HTR-8/SVneo (cell line): ENCODE measurements at regions not wholly inside any gene's neighbourhood (a gene's known extent, or its start where the extent isn't known, plus 50 kb on each side); places are given as distances from the start of the nearest gene placed in this dataset.

Experiments
- DNase-seq: peaks from one replicate; pipeline ENCODE4 v3.0.0; 2011; ENCODE audit warnings: low spot score, mixed read lengths; ENCODE audit not compliant: insufficient read length
- FAIRE-seq: peaks from 2 replicates; lab custom pipeline; 2011; peaks lifted over from hg19 to GRCh38; lab: Jason Lieb, UNC

DNA sequence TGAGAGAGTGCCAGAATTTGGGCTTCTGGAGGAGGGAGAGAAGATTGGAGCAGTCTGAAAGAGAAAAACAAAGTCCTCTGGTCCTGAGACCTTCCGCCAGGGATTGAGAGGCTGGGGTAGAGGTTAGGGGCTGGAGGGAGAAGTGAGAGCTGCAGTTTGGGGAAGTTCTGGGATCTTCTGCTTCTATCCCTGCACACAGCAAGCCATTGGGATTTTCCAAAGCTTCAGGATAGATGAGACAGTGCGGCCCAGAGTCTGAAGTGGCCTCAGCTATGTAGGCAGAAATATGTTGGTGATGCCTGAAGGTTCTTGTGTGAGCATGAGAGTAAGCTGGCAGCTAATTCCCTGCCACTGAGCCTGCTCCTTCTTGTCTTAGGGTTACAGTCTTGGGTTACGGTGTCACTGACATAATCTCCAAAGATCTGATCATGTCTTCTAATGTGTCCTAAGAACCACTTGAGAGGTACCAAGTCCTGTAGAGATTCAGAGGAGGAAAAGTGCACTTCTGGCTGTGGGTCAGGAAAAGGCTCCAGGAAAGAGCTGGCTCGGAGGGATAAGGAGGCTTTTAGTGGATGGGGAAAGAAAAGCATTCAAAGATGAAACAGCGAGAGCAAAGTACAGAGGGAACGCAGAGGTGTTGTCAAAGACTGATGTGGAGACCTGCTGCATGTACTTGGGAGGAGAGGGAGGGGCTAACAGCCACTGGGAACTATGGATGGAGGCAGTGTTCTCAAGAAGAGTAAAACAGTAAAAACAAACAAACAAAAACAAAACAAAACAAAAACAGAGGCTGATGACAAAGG is 131.1 kb upstream of the MYLIP start:
- no peak for DNase-seq

DNA sequence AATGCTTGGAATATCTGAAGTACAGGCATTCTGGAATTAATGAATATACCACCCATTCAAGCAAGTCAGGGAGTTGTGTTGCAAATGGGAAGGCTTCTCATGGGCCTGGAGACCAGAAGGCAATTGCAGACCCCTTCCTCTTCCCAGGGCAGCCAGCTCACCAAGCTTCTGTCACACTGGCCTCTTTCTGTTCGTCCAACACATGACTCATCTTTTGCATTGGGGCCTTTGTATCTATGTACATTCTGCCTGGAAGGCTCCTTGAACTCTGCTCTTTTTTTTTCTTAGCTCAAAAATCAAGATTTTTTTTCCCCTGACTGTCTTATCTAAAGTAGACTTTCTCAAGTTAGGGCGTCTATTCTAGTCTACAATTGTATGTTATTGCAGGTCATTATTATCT is 132.9 kb upstream of the MYLIP start:
- no peak for FAIRE-seq
- DNase-seq: no peak

More for the DNA sequence above, 131.1 kb upstream of the MYLIP start:
- no peak for FAIRE-seq

DNA sequence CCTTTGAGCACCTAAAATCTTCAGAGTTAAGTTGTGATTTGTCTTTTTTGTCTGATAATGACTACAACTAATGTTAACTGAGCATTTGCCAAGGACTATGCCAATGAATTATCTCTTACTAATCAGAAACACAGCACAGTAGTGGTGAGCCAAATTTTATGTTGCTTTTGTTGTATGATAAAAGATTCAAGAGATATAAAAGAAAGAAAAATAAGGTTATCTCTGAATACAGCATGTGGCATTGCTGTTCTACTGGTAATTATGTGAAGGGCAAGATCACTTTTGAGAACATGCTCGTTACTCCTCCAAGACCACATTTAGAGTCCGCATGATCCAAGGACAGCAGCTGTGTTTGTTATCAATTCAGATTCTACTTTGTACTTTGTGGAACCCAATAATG is 133.4 kb upstream of the MYLIP start:
- FAIRE-seq (no peak), DNase-seq (no peak)

- FAIRE-seq (no peak), DNase-seq (no peak)
Measured at GRCh38 chr6:15994814-15995459, 133.9 kb upstream of the MYLIP start.

DNA sequence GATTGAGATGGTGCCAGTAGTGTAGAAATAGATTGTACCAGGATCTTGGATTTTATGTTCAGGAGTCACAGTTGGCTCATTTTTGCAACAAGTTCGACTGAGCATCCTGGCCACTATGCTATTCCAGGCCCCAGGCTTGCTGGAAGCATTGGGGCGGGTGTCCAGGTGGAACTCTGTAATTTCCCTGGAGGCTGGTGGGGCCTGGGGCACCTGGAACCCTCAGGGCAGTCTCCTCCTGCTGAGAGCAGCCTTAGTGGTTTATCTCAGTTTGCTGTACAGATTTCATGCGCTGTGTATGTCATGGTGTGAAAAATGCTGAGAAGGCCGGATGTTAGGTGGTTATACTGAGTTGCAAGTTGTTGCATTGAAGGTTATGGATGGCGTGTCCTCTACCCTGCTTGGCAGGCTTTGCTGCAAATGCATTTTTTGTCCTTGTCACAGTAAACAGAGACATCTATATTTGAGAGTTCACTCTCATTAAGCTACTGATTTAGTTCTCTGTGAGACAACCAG is 135.1 kb upstream of the MYLIP start:
- DNase-seq: no peak

DNA sequence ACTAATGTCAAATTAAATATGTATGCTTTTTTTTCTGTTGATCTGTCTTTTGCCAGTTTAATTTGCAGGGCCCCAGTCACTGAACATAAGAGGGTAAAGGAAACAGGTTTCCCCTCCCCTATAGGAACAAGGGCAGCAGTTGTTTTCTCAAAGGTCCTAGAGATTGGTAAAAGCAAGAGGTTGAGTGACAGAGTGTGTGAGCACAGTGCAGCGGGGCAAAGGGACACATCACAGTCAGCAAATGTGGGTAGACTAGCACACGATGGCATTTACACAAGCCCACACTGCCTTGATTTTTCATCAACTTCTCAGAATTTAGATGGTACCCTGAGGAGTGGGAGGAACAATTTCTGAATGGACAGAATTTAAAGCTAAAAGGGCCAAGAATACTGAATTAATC is 138.7 kb upstream of the MYLIP start:
- FAIRE-seq (no peak), DNase-seq (no peak)

More for the DNA sequence above, 135.1 kb upstream of the MYLIP start:
- FAIRE-seq: no peak

DNA sequence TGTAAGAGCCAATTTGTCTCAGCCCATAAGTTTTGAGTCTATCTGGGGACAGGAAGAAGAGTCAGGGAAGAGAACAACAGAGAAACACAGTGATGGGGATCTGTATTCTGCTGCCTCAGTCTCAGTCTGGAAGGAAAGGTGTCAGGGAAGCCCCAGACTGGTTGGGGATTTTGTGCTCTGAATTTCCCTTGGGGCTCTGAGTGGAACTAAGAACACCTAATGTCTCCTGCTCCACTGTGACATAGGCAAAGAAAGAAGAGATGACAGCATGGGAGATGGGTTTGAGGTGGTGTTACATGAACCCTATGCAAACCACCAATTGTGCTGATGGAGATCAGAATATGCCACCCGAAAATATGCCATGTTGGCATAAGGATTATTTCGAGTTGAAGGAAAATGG is 139.5 kb upstream of the MYLIP start:
- no peak for FAIRE-seq
- DNase-seq: no peak

- peak; percentile 25 for DNase-seq
- FAIRE-seq: no peak
Measured at GRCh38 chr6:15987569-15987968, 141.3 kb upstream of the MYLIP start.

DNA sequence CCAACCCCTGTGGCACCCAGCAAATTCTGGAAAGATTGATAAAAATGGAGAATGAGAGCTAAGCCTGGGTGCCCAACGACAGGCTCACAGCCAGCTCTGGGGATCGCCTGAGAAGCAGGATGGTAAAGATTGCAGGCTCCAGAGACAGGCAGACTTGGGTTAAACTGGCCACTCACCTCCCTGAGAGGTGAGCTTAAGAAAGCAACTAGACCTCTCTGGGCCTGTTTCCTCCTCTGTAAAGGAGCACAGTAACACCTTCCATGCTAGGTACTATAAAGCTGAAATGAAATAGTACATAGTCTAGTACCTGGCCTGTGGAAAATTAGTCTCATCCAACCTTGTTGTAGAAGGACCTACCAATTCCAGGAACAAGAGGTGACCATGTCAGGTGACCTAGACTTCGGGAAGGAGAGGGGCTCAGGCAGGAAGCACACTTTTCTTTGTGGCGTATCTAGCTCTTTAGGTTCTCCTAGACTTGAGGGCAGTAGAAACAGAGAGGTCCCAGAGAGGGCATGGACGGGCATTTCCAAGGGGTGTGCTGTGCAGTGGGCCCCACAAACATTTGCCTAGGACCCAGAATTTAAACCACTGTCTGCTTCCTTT is 142.8 kb upstream of the MYLIP start:
- no peak for FAIRE-seq
- DNase-seq: no peak

DNA sequence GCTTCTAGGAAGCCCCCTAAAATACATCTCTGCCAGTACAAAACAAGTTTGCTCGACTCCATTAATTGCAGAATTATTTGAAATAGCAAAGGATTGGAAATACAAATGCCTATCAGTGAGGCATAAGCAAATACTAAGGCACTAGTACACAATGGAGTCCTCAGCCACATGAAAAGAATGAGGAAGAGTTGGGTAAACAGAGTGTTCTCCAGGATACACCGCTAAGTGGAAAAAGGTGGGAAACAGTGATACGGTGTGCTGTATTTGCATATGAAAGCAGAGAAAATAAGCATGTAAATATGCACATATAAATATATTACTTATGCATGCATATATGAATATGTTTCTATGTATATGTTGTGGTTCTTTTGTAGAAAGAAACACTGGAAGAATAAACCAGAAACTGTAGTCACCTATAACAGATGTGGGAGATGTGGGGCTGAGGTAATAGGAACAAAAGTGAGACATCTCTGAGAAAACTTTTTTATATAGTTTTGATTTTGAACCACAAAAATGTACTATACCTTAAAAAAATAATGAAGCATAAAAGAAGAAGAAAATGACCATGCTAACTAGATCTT is 143.4 kb upstream of the MYLIP start:
- DNase-seq: no peak
- FAIRE-seq: no peak

DNA sequence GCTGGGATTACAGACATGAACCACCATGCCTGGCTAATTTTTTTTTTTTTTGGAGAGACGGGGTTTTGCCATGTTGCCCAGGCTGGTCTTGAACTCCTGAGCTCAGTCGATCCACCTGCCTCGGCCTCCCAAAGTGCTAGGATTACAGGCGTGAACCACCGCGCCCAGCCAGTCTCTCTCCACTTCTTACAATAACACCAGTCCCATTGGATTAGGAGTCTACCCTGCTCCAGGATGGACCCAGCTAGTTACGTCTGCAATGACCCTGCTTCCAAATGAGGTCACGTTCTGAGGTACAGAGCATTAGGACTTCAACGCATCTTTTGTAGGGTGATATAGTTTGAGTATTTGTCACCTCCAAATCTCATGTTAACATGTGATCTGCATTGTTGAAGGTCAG is 146.9 kb upstream of the MYLIP start:
- DNase-seq: no peak
- FAIRE-seq: no peak

DNA sequence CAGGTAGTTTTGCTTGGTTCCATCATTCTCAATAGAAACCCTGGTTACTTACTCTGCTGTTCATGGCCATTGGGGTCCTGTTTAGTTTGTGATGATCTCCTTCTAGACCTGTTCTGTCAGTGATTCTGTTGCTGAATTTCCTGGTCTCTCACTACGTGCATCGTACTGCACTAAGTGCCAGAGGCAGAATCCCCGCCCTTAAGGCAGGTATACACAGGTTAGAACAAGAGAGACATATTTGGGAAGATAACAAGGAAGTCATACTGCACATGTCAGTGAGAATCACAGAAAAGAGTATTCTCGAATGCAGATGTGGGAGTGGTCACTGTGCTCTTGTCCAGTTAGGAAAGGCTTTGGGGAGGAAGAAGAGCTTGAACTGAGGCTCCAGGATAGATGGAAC is 148.1 kb upstream of the MYLIP start:
- FAIRE-seq: no peak
- no peak for DNase-seq

- DNase-seq (no peak), FAIRE-seq (no peak)
Measured at GRCh38 chr6:15978426-15978825, 150.5 kb upstream of the MYLIP start.

DNA sequence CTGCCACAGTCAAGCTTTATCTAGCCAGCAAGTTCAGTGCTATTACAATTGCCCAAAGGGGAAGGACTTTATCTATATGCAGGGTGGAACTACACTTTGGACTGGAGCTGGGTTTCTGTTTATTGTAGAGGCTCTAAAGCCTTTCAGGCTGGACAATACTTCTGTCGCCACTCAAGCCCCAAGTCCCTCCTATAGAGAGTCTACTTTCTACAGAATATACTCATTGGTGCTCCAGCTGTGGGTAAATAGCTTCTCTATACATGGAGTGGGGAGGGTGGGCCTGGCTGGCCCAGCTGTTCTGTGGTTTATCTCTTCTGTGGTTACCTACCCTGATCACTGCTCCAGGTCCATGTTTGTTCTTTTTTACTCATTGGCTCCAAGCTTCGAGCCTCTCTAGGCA is 151.8 kb upstream of the MYLIP start:
- no peak for FAIRE-seq
- no peak for DNase-seq

- FAIRE-seq: no peak
- DNase-seq: no peak
Measured at GRCh38 chr6:15974817-15975216, 154.1 kb upstream of the MYLIP start.

DNA sequence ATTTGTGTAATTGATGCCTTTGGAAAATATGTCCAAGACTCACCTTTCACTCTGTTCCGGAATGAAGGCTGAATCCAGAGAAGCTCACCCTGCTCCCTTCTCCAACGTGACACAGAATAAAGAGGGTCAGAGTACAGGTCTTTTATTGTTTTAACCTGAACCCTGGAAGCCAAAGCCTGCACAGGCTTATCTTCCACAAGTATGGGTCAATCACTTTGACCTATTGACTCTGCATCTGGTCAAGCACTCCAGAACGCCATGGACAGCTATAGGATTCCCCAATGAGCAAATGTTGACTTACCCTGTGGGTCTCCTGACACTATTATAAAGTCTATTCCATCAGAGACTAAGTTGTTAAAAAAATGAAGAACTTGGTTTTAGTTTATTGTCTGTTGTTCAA is 158.4 kb upstream of the MYLIP start:
- DNase-seq (no peak), FAIRE-seq (no peak)

GRCh38 chr6:15969236-15969778 is 159.6 kb upstream of the MYLIP start:
- FAIRE-seq (no peak), DNase-seq (peak; percentile 33)

- no peak for DNase-seq
- no peak for FAIRE-seq
Measured at GRCh38 chr6:15968519-15968918, 160.4 kb upstream of the MYLIP start.

DNA sequence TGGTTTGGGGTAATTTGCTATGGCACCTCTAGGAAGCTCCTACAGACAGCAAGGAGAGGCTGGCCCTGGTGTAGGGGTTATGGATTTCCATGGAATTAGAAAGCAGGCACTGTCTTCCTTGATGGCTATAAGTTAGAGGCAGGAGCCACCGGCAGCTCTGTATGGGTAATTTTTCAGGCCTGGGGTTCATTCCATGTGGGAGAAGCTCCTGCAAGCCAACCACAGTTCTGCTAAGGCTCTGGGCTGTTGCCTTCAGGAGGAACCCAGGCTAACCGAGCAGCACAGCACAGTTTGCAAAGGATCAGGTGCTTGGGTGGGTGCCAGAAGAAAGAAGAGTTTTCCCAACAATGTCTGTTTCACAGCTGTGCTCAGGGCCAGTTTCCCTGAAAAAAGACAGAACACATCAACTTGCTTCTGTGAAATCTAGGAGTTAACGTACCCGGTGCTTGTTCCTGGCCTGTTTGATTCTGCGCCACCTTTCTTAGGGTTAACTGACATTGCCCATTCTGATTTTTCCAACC is 162.8 kb upstream of the MYLIP start:
- DNase-seq: no peak
- no peak for FAIRE-seq

GRCh38 chr6:15962449-15962764 is 166.5 kb upstream of the MYLIP start:
- FAIRE-seq: no peak

More at GRCh38 chr6:15962449-15962764, 166.5 kb upstream of the MYLIP start:
- DNase-seq: peak; percentile 27
